Ammon's horn (tissue), 1 donor: ENCODE measurements at regions not wholly inside any gene's neighbourhood (a gene's known extent, or its start where the extent isn't known, plus 50 kb on each side); places are given as distances from the start of the nearest gene placed in this dataset.

Experiments
- DNase-seq: peaks from one replicate; pipeline ENCODE4 v3.0.0-alpha.2; 2016; ENCODE audit warnings: low spot score

GRCh38 chr1:4430406-4431365 is 223.7 kb upstream of the AJAP1 start:
- DNase-seq = peak; percentile 28

GRCh38 chr1:4431491-4431890 is 222.9 kb upstream of the AJAP1 start:
- DNase-seq = no peak

- no peak for DNase-seq
These were observed 221.3 kb upstream of the AJAP1 start for GRCh38 chr1:4433075-4433474.

GRCh38 chr1:4444086-4444485 is 210.3 kb upstream of the AJAP1 start:
- DNase-seq = no peak

GRCh38 chr1:4447778-4448420 is 206.5 kb upstream of the AJAP1 start:
- DNase-seq = peak; percentile 24

GRCh38 chr1:4449972-4450371 is 204.4 kb upstream of the AJAP1 start:
- no peak for DNase-seq

GRCh38 chr1:4452701-4453100 is 201.7 kb upstream of the AJAP1 start:
- no peak for DNase-seq

GRCh38 chr1:4460052-4460451 is 194.4 kb upstream of the AJAP1 start:
- no peak for DNase-seq

GRCh38 chr1:4460651-4461050 is 193.8 kb upstream of the AJAP1 start:
- DNase-seq = no peak

- no peak for DNase-seq
These were observed 192.6 kb upstream of the AJAP1 start for GRCh38 chr1:4461726-4462290.

GRCh38 chr1:4462831-4463484 is 191.5 kb upstream of the AJAP1 start:
- DNase-seq = no peak

GRCh38 chr1:4463631-4464030 is 190.8 kb upstream of the AJAP1 start:
- no peak for DNase-seq

- DNase-seq = no peak
These were observed 189.9 kb upstream of the AJAP1 start for GRCh38 chr1:4464478-4464877.

- DNase-seq = no peak
These were observed 187.2 kb upstream of the AJAP1 start for GRCh38 chr1:4467241-4467640.

GRCh38 chr1:4468386-4468785 is 186.0 kb upstream of the AJAP1 start:
- DNase-seq = no peak

- DNase-seq = peak; percentile 42
These were observed 185.4 kb upstream of the AJAP1 start for GRCh38 chr1:4468804-4469514.

GRCh38 chr1:4476394-4476793 is 178.0 kb upstream of the AJAP1 start:
- no peak for DNase-seq

GRCh38 chr1:4481451-4481850 is 173.0 kb upstream of the AJAP1 start:
- DNase-seq = no peak

GRCh38 chr1:4482526-4482925 is 171.9 kb upstream of the AJAP1 start:
- DNase-seq = no peak

- no peak for DNase-seq
These were observed 171.3 kb upstream of the AJAP1 start for GRCh38 chr1:4483021-4483625.

- DNase-seq = peak; percentile 62
These were observed 169.0 kb upstream of the AJAP1 start for GRCh38 chr1:4485398-4485797.
